MM.1S (cell line): ENCODE measurements at regions not wholly inside any gene's neighbourhood (a gene's known extent, or its start where the extent isn't known, plus 50 kb on each side); places are given as distances from the start of the nearest gene placed in this dataset.

Experiments
- DNase-seq: peaks from one replicate; pipeline ENCODE4 v3.0.0-alpha.2; 2015
- H2AFZ ChIP-seq: fragments of 300-600 bp; sonication (generic); 2 replicates; pipeline ENCODE4 v1.6.0; 2016; ENCODE audit warnings: antibody characterized with exemption, low read length
- H3F3A ChIP-seq: fragments of 300-600 bp; sonication (generic); 2 replicates; pipeline ENCODE4 v1.6.1; 2016; ENCODE audit warnings: mild to moderate bottlenecking, antibody characterized with exemption, low read length, moderate library complexity, mixed read lengths; ENCODE audit not compliant: insufficient read depth
- H3K27ac ChIP-seq: fragments of 300-600 bp; sonication (generic); 2 replicates; pipeline ENCODE4 v1.5.1; 2016; ENCODE audit warnings: mild to moderate bottlenecking, low read length
- H3K27me3 ChIP-seq: fragments of 300-600 bp; sonication (generic); replicated peaks from 2 replicates; pipeline ENCODE4 v1.6.0; 2016; ENCODE audit warnings: low read length; ENCODE audit not compliant: insufficient read depth
- H3K36me3 ChIP-seq: fragments of 300-600 bp; sonication (generic); replicated peaks from 2 replicates; pipeline ENCODE4 v1.6.1; 2016; ENCODE audit warnings: mild to moderate bottlenecking, low read length, mixed read lengths; ENCODE audit not compliant: insufficient read depth
- H3K4me1 ChIP-seq: fragments of 300-600 bp; sonication (generic); 2 replicates; pipeline ENCODE4 v1.6.1; 2016; ENCODE audit warnings: low read length, mixed read lengths
- H3K4me2 ChIP-seq: fragments of 300-600 bp; sonication (generic); 2 replicates; pipeline ENCODE4 v1.6.0; 2016; ENCODE audit warnings: low read depth, low read length
- H3K4me3 ChIP-seq: fragments of 300-600 bp; sonication (generic); 2 replicates; pipeline ENCODE4 v1.5.1; 2016; ENCODE audit warnings: low read length, mixed read lengths
- H3K79me2 ChIP-seq: fragments of 300-600 bp; sonication (generic); 2 replicates; pipeline ENCODE4 v1.6.1; 2016; ENCODE audit warnings: mixed run types, low read length, mixed read lengths
- H3K9ac ChIP-seq: fragments of 300-600 bp; sonication (generic); 2 replicates; pipeline ENCODE4 v1.6.1; 2016; ENCODE audit warnings: low read length, mixed read lengths
- H3K9me2 ChIP-seq: fragments of 300-600 bp; sonication (generic); replicated peaks from 2 replicates; pipeline ENCODE4 v1.6.1; 2016; ENCODE audit warnings: mild to moderate bottlenecking, low read length, mixed read lengths; ENCODE audit not compliant: insufficient read depth
- H3K9me3 ChIP-seq: fragments of 300-600 bp; sonication (generic); replicated peaks from 2 replicates; pipeline ENCODE4 v1.6.1; 2016; ENCODE audit warnings: mild to moderate bottlenecking, low read length, mixed read lengths; ENCODE audit not compliant: insufficient read depth
- H4K20me1 ChIP-seq: fragments of 300-600 bp; sonication (generic); 2 replicates; pipeline ENCODE4 v1.6.1; 2016; ENCODE audit warnings: mild to moderate bottlenecking, low read length, moderate library complexity, mixed read lengths; ENCODE audit not compliant: insufficient read depth
- EZH2 ChIP-seq: fragments of 300-600 bp; sonication (generic); optimal IDR thresholded peaks from 2 replicates; pipeline ENCODE3; 2017; ENCODE audit warnings: low read depth, mild to moderate bottlenecking, antibody characterized with exemption, low read length, mixed read lengths
- EZH2phosphoT487 ChIP-seq: fragments of 300-600 bp; sonication (generic); IDR thresholded peaks from 2 replicates; pipeline ENCODE4 v1.6.1; 2018; ENCODE audit warnings: antibody characterized with exemption, low read length
- TF ChIP-seq, protein P1 (sequence below): fragments of 300-600 bp; sonication (generic); IDR thresholded peaks from 2 replicates; pipeline ENCODE4 v1.5.1; 2016; ENCODE audit warnings: antibody characterized with exemption, low read length, mixed read lengths

DNA sequence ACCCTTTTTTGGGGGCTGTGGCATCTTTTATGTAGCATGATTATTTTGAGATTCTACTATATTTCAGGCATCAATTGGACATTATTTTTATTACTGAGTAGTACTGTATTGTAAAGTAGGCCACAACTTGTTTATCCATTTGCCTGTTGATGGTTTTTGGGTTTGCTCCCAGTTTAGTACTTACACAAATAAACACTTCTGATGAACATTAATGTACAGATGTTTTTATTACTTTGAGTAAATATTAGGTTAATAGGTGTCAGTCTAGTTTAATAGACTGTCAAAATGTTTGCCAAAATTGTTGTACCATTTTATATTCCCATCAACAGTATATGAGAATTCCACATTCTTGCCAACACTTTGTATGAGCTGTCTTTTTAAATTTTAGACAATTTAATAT, 214.9 kb upstream of the MAD2L1 start:
- Histone ChIP-seq H3K27ac (no peak overlapping the region), H3K27me3 (no peaks in the 10 kb centered on the region), H3K4me3 (no peak overlapping the region), H4K20me1 (0 out of 2 replicates have a peak, but pooled peaks cover 2% of the 10 kb centered on the region), H3K9me3 (no peaks in the 10 kb centered on the region), H3K4me2 (no peak overlapping the region), H2AFZ (no peak overlapping the region), H3K4me1 (no peaks in the 10 kb centered on the region), H3F3A (no peaks in the 10 kb centered on the region), H3K79me2 (no peaks in the 10 kb centered on the region), H3K36me3 (no peaks in the 10 kb centered on the region), H3K9me2 (no peaks in the 10 kb centered on the region), H3K9ac (no peak overlapping the region)
- TF ChIP-seq, protein P1, sequence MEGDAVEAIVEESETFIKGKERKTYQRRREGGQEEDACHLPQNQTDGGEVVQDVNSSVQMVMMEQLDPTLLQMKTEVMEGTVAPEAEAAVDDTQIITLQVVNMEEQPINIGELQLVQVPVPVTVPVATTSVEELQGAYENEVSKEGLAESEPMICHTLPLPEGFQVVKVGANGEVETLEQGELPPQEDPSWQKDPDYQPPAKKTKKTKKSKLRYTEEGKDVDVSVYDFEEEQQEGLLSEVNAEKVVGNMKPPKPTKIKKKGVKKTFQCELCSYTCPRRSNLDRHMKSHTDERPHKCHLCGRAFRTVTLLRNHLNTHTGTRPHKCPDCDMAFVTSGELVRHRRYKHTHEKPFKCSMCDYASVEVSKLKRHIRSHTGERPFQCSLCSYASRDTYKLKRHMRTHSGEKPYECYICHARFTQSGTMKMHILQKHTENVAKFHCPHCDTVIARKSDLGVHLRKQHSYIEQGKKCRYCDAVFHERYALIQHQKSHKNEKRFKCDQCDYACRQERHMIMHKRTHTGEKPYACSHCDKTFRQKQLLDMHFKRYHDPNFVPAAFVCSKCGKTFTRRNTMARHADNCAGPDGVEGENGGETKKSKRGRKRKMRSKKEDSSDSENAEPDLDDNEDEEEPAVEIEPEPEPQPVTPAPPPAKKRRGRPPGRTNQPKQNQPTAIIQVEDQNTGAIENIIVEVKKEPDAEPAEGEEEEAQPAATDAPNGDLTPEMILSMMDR = no peak
- TF ChIP-seq EZH2 (no peak), EZH2phosphoT487 (no peak)
- no peak for DNase-seq

DNA sequence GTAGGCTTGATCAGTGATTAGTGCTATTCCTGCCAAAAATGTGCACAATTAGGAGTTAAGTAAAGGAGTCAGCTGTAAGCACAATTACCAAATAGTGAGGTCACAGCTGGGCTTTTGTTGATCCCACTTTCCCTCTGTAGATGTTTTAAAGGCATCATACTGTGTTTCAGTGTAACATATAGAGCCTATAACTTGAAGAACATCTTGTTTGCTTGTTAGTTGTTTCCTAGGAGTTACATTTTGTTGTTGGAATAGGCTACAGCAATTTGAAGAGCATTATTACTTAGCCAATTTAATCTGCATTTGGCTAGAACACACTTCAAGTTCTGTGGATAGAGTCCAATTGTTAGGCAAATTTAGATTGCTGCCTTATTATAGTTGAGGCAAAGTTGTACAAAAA, 210.7 kb upstream of the MAD2L1 start:
- 0 out of 2 replicates have a peak, but pooled peaks cover 2% of the 10 kb centered on the region for H4K20me1 ChIP-seq
- H3K27me3 ChIP-seq = no peaks in the 10 kb centered on the region
- H3K79me2 ChIP-seq = no peaks in the 10 kb centered on the region
- no peak overlapping the region for H3K27ac ChIP-seq
- H3K9ac ChIP-seq = no peak overlapping the region
- H3K4me3 ChIP-seq = no peak overlapping the region
- H3K9me3 ChIP-seq = no peaks in the 10 kb centered on the region
- no peaks in the 10 kb centered on the region for H3K9me2 ChIP-seq
- no peaks in the 10 kb centered on the region for H3K4me1 ChIP-seq
- DNase-seq = no peak
- no peaks in the 10 kb centered on the region for H3K36me3 ChIP-seq
- no peaks in the 10 kb centered on the region for H3F3A ChIP-seq
- H3K4me2 ChIP-seq = no peak overlapping the region
- TF ChIP-seq, protein P1 = no peak
- no peak for TF ChIP-seq EZH2phosphoT487
- TF ChIP-seq EZH2 = no peak
- H2AFZ ChIP-seq = no peak overlapping the region

DNA sequence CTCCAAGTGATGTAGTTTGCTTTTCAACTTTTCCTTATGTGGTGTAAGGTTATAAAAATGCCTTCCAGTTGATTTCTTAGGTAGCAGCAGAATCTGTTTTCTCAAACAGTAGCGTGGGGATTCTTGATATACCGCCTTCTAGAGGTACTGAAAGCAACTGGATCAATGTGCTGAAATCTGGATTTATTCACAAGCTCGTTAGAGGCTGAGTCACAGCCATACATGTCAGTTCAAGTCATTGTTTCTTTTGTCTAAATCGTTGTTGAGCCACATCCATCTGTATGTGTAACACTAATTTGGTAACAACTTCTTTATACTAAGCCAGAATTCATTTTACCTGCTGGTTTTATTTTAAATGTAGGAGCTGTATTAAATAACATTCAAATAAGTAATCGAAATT, 200.0 kb upstream of the MAD2L1 start:
- Histone ChIP-seq H3K4me1 (no peaks in the 10 kb centered on the region), H3K27me3 (no peaks in the 10 kb centered on the region), H3K4me2 (no peak overlapping the region), H3K9ac (no peak overlapping the region), H3K36me3 (no peaks in the 10 kb centered on the region), H3F3A (no peaks in the 10 kb centered on the region), H2AFZ (no peak overlapping the region), H3K9me2 (no peaks in the 10 kb centered on the region), H3K79me2 (no peaks in the 10 kb centered on the region), H4K20me1 (no peaks in the 10 kb centered on the region), H3K4me3 (no peak overlapping the region), H3K27ac (no peak overlapping the region), H3K9me3 (no peaks in the 10 kb centered on the region)
- DNase-seq = no peak
- TF ChIP-seq EZH2 (no peak), EZH2phosphoT487 (no peak)
- TF ChIP-seq, protein P1 = no peak
